GM12878 (cell line): ENCODE measurements at regions not wholly inside any gene's neighbourhood (a gene's known extent, or its start where the extent isn't known, plus 50 kb on each side); places are given as distances from the start of the nearest gene placed in this dataset.

Source experiments
- TCF12 ChIP-seq: IDR thresholded peaks from 2 replicates; pipeline ENCODE4 v1.6.1; 2011; ENCODE audit warnings: low read depth, mild to moderate bottlenecking, low read length
- TF ChIP-seq, protein P1 (sequence below): IDR thresholded peaks from 2 replicates; pipeline ENCODE4 v1.6.1; 2011; ENCODE audit warnings: mild to moderate bottlenecking, low read depth, low read length, moderate library complexity; ENCODE audit not compliant: insufficient replicate concordance

DNA sequence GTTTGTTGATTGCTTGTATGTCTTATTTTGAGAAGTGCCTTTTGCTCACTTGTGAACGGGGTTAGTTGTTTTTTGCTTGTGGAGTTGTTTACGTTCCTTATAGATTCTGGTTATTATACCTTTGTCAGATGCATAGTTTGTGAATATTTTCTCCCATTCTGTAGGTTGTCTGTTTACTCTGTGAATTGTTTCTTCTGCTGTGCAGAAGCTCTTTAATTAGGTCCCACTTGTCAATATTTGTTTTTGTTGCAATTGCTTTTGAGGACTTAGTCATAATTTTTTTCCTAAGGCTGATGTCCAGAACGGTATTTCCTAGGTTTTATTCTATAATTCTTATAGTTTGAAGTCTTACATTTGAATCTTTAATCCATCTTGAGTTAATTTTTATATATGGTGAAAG, 285.3 kb upstream of the GADL1 start:
- no peak for TF ChIP-seq TCF12
- TF ChIP-seq, protein P1, sequence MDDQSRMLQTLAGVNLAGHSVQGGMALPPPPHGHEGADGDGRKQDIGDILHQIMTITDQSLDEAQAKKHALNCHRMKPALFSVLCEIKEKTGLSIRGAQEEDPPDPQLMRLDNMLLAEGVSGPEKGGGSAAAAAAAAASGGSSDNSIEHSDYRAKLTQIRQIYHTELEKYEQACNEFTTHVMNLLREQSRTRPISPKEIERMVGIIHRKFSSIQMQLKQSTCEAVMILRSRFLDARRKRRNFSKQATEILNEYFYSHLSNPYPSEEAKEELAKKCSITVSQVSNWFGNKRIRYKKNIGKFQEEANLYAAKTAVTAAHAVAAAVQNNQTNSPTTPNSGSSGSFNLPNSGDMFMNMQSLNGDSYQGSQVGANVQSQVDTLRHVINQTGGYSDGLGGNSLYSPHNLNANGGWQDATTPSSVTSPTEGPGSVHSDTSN, result no peak
